Fibroblast of skin of left biceps (primary cell): ENCODE measurements at regions not wholly inside any gene's neighbourhood (a gene's known extent, or its start where the extent isn't known, plus 50 kb on each side); places are given as distances from the start of the nearest gene placed in this dataset.

Source experiments
- DNase-seq, 2 experiments: peaks; one replicate each; pipeline ENCODE4 v3.0.0-alpha.2; 2013; ENCODE audit warnings: low read depth in 2 of 2

- no peak for DNase-seq
Observed at GRCh38 chr15:62886431-62887071, 156.0 kb upstream of the TPM1 start.

- DNase-seq: no peak
Observed at GRCh38 chr15:62887113-62887570, 155.4 kb upstream of the TPM1 start.

- no peak for DNase-seq
Observed at GRCh38 chr15:62888623-62889022, 153.9 kb upstream of the TPM1 start.

- DNase-seq: no peak
Observed at GRCh38 chr15:62889141-62889661, 153.3 kb upstream of the TPM1 start.

- no peak for DNase-seq
Observed at GRCh38 chr15:62889734-62890505, 152.6 kb upstream of the TPM1 start.

GRCh38 chr15:62894322-62895085 is 148.0 kb upstream of the TPM1 start:
- no peak for DNase-seq

- peak; percentile 49 to 59 for DNase-seq
Observed at GRCh38 chr15:62895139-62895866, 147.2 kb upstream of the TPM1 start.

- peak; percentile 73 to 75 for DNase-seq
Observed at GRCh38 chr15:62895905-62896316, 146.6 kb upstream of the TPM1 start.

GRCh38 chr15:62896380-62896866 is 146.1 kb upstream of the TPM1 start:
- DNase-seq: no peak

GRCh38 chr15:62896969-62897486 is 145.5 kb upstream of the TPM1 start:
- DNase-seq: peak; percentile 98

- DNase-seq: no peak
Observed at GRCh38 chr15:62897634-62898033, 144.9 kb upstream of the TPM1 start.

- no peak for DNase-seq
Observed at GRCh38 chr15:62899090-62899493, 143.5 kb upstream of the TPM1 start.

- no peak for DNase-seq
Observed at GRCh38 chr15:62900071-62900802, 142.3 kb upstream of the TPM1 start.

- no peak for DNase-seq
Observed at GRCh38 chr15:62901087-62901486, 141.5 kb upstream of the TPM1 start.

GRCh38 chr15:62901909-62902546 is 140.5 kb upstream of the TPM1 start:
- no peak for DNase-seq

- DNase-seq: no peak
Observed at GRCh38 chr15:62902821-62903220, 139.7 kb upstream of the TPM1 start.

- DNase-seq: no peak
Observed at GRCh38 chr15:62903437-62903836, 139.1 kb upstream of the TPM1 start.

- no peak for DNase-seq
Observed at GRCh38 chr15:62904041-62904910, 138.3 kb upstream of the TPM1 start.

- no peak for DNase-seq
Observed at GRCh38 chr15:62906627-62907026, 135.9 kb upstream of the TPM1 start.
